HCT116 (cell line): ENCODE measurements at regions not wholly inside any gene's neighbourhood (a gene's known extent, or its start where the extent isn't known, plus 50 kb on each side); places are given as distances from the start of the nearest gene placed in this dataset.

Experiments
- ATAC-seq: fragments of 200-7000 bp; cut with Tn5 transposase; 2 replicates; pipeline ENCODE4 v1.9.1; 2020; ENCODE audit warnings: mild to moderate bottlenecking, moderate library complexity
- BruUV-seq: library from RNA; stranded (reverse); fragments of 400-500 nt; replicated peaks from 2 replicates; lab custom pipeline; 2021; lab: Mats Ljungman, UMichigan
- CTCF ChIA-PET: fragments of 300-600 bp; sonication (Branson Sonifier 250); formaldehyde crosslinking; loops from one replicate; lab custom pipeline; 2021; ENCODE audit warnings: antibody characterized with exemption; lab: Charles Lee
- POLR2A ChIA-PET: fragments of 300-600, 350-600 bp; sonication (Branson Sonifier 250); formaldehyde crosslinking; loops from one replicate; lab custom pipeline; 2021; ENCODE audit warnings: antibody characterized with exemption; lab: Charles Lee
- RAD21 ChIA-PET, 2 experiments: fragments of 300-600 bp; sonication (Branson Sonifier 250); formaldehyde crosslinking; loops; one replicate each; lab custom pipeline; 2023; ENCODE audit warnings: low total read pairs in 2 of 2; ENCODE audit not compliant: uncharacterized antibody in 2 of 2, unreplicated experiment in 2 of 2, low non-redundant PET in 1 of 2; lab: Charles Lee
- DNase-seq: peaks from one replicate; pipeline ENCODE4 v3.0.0-alpha.2; 2010; ENCODE audit warnings: low read depth, low spot score
- H2AFZ ChIP-seq: fragments of 200-600 bp; shearing (Covaris generic), sonication (generic); 2 replicates; pipeline ENCODE4 v1.6.1; 2017; ENCODE audit warnings: low read depth, mixed run types, mixed read lengths, antibody characterized with exemption, low read length; ENCODE audit not compliant: poor library complexity, severe bottlenecking
- H3K27ac ChIP-seq: 2 replicates; pipeline ENCODE4 v1.5.1; 2012; ENCODE audit warnings: low read depth, low read length
- H3K27me3 ChIP-seq: fragments of 200-600 bp; sonication (generic); 2 replicates; pipeline ENCODE4 v1.6.1; 2016; ENCODE audit warnings: mixed run types, low read length, mixed read lengths; ENCODE audit not compliant: insufficient read depth
- H3K36me3 ChIP-seq, 2 experiments: fragments of 200-500 bp in 1 of 2; fragments of 200-600 bp in 1 of 2; sonication (Bioruptor generic) in 1 of 2; sonication (generic) in 1 of 2; 2 replicates each; pipeline versions ENCODE4 v1.5.1 to v1.6.1; 2014 to 2016; ENCODE audit warnings: low read length in 2 of 2, inconsistent platforms in 1 of 2, mixed read lengths in 1 of 2, mixed run types in 1 of 2; ENCODE audit not compliant: insufficient read depth in 2 of 2, control insufficient read depth in 1 of 2
- H3K4me1 ChIP-seq, 2 experiments: fragments of 200-600 bp in 1 of 2; sonication (generic) in 1 of 2; 2 replicates each; pipeline versions ENCODE4 v1.5.1 to v1.6.1; 2012 to 2017; ENCODE audit warnings: low read length in 2 of 2, inconsistent platforms in 1 of 2, mild to moderate bottlenecking in 1 of 2, mixed read lengths in 1 of 2, mixed run types in 1 of 2, moderate library complexity in 1 of 2; ENCODE audit not compliant: insufficient read depth in 2 of 2, control insufficient read depth in 1 of 2
- H3K4me2 ChIP-seq: fragments of 200-600 bp; sonication (generic); 2 replicates; pipeline ENCODE4 v1.6.1; 2017; ENCODE audit warnings: mixed run types, low read length, mixed read lengths
- H3K4me3 ChIP-seq, 2 experiments: fragments of 200-600 bp in 1 of 2; sonication (generic) in 1 of 2; replicated peaks in 1 of 2; 2 replicates each; pipeline ENCODE4 v1.5.1; 2011 to 2016; ENCODE audit warnings: low read length in 2 of 2, control low read depth in 1 of 2, low read depth in 1 of 2, mild to moderate bottlenecking in 1 of 2, mixed read lengths in 1 of 2, mixed run types in 1 of 2
- H3K79me2 ChIP-seq: fragments of 200-600 bp; sonication (generic); 2 replicates; pipeline ENCODE4 v1.6.1; 2017; ENCODE audit warnings: mild to moderate bottlenecking, mixed run types, low read length, moderate library complexity, mixed read lengths; ENCODE audit not compliant: insufficient read depth
- H3K9ac ChIP-seq: fragments of 200-600 bp; sonication (generic); 2 replicates; pipeline ENCODE4 v1.6.1; 2016; ENCODE audit warnings: low read length, mixed read lengths
- H3K9me2 ChIP-seq: fragments of 200-600 bp; sonication (generic), shearing (Covaris generic); 2 replicates; pipeline ENCODE4 v1.6.1; 2017; ENCODE audit warnings: mixed run types, mild to moderate bottlenecking, moderate library complexity; ENCODE audit not compliant: insufficient read depth
- H3K9me3 ChIP-seq, 2 experiments: fragments of 200-500 bp in 1 of 2; fragments of 200-600 bp in 1 of 2; sonication (Bioruptor generic) in 1 of 2; sonication (generic) in 1 of 2; 2 replicates each; pipeline ENCODE4 v1.6.1; 2014 to 2017; ENCODE audit warnings: low read length in 2 of 2, mixed read lengths in 2 of 2, inconsistent platforms in 1 of 2, low read depth in 1 of 2, mild to moderate bottlenecking in 1 of 2, mixed run types in 1 of 2, moderate library complexity in 1 of 2; ENCODE audit not compliant: control insufficient read depth in 1 of 2, insufficient read depth in 1 of 2
- H4K20me1 ChIP-seq: fragments of 200-600 bp; sonication (generic), shearing (Covaris generic); 2 replicates; pipeline ENCODE4 v1.6.1; 2017; ENCODE audit warnings: mixed run types, mild to moderate bottlenecking, moderate library complexity; ENCODE audit not compliant: insufficient read depth
- CEBPB ChIP-seq: IDR thresholded peaks from 2 replicates; pipeline ENCODE4 v1.6.1; 2012; ENCODE audit warnings: low read depth
- FOSL1 ChIP-seq: IDR thresholded peaks from 2 replicates; pipeline ENCODE4 v1.6.1; 2012; ENCODE audit warnings: low read depth
- POLR2AphosphoS5 ChIP-seq: IDR thresholded peaks from 2 replicates; pipeline ENCODE4 v1.6.1; 2011; ENCODE audit warnings: mild to moderate bottlenecking, low read depth, low read length, moderate library complexity
- SP1 ChIP-seq: IDR thresholded peaks from 2 replicates; pipeline ENCODE4 v1.6.1; 2012; ENCODE audit warnings: low read depth
- TCF7L2 ChIP-seq: IDR thresholded peaks from 2 replicates; pipeline ENCODE4 v1.7.0; 2011; ENCODE audit warnings: borderline replicate concordance, inconsistent platforms; ENCODE audit not compliant: insufficient read depth, insufficient read length; ENCODE audit errors: extremely low read depth
- YY1 ChIP-seq: IDR thresholded peaks from 2 replicates; pipeline ENCODE4 v1.6.1; 2011; ENCODE audit warnings: low read length, low read depth, moderate library complexity, mild to moderate bottlenecking; ENCODE audit not compliant: insufficient replicate concordance; ENCODE audit errors: extremely low read depth
- ZFX ChIP-seq: fragments of 450-650 bp; IDR thresholded peaks from 2 replicates; pipeline ENCODE4 v1.6.1; 2017
- intact Hi-C: fragments of 100-400 bp; cut with micrococcal nuclease; formaldehyde crosslinking; loops from 2 replicates; pipeline ENCODE4 v1.10.0; 2022
- TF ChIP-seq, protein P1 (sequence below): IDR thresholded peaks from 2 replicates; pipeline ENCODE4 v1.6.1; 2011; ENCODE audit warnings: mild to moderate bottlenecking, low read length, moderate library complexity; ENCODE audit not compliant: insufficient replicate concordance; ENCODE audit errors: extremely low read depth
- TF ChIP-seq, protein P2 (sequence below): IDR thresholded peaks from 2 replicates; pipeline ENCODE4 v1.6.1; 2012
- TF ChIP-seq, protein P3 (sequence below): IDR thresholded peaks from 2 replicates; pipeline ENCODE4 v1.6.1; 2012; ENCODE audit warnings: low read depth

DNA sequence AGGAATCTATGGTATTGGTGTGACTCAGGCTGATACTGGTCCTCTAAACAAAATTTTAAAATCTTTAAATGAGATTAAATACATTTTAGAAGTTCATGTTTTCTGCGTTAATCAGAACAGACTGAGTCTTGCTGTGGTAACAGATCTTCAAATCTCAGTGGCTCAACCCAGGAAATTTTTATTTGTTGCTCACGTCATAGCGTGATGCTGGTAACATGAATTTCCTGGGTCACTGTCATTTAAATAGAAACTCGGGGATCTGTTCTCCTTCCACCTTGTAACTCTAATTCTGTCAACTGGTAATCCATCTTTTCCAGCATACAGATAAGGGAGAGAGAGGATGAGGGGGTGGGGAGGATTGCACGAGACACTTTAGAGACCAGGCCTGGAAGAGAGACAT is 90.0 kb downstream of the CDC42EP3 start:
- Histone ChIP-seq H3K27me3 (no peaks in the 10 kb centered on the region), H3K27ac (no peak overlapping the region), H3K36me3 (no peaks in the 10 kb centered on the region), H2AFZ (no peak overlapping the region), H3K9ac (no peak overlapping the region), H3K79me2 (no peaks in the 10 kb centered on the region), H3K4me1 (peaks cover 24 to 32% of the 10 kb centered on the region in 2 experiments), H3K4me2 (no peak overlapping the region), H3K9me2 (no peaks in the 10 kb centered on the region), H4K20me1 (no peaks in the 10 kb centered on the region), H3K4me3 (no peak overlapping the region), H3K9me3 (peaks cover 0 to 5% of the 10 kb centered on the region in 2 experiments; a peak in 1 of 4 replicates)
- ChIA-PET POLR2A (no interaction called here), CTCF (no interaction called here), RAD21 (no interaction called here)
- TF ChIP-seq CEBPB = no peak
- TF ChIP-seq, protein P1, sequence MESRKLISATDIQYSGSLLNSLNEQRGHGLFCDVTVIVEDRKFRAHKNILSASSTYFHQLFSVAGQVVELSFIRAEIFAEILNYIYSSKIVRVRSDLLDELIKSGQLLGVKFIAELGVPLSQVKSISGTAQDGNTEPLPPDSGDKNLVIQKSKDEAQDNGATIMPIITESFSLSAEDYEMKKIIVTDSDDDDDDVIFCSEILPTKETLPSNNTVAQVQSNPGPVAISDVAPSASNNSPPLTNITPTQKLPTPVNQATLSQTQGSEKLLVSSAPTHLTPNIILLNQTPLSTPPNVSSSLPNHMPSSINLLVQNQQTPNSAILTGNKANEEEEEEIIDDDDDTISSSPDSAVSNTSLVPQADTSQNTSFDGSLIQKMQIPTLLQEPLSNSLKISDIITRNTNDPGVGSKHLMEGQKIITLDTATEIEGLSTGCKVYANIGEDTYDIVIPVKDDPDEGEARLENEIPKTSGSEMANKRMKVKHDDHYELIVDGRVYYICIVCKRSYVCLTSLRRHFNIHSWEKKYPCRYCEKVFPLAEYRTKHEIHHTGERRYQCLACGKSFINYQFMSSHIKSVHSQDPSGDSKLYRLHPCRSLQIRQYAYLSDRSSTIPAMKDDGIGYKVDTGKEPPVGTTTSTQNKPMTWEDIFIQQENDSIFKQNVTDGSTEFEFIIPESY = no peak
- no peak for TF ChIP-seq TCF7L2
- intact Hi-C loops = no loop called here
- DNase-seq (no peak), ATAC-seq (no peak)
- no TSS peak for BruUV-seq

DNA sequence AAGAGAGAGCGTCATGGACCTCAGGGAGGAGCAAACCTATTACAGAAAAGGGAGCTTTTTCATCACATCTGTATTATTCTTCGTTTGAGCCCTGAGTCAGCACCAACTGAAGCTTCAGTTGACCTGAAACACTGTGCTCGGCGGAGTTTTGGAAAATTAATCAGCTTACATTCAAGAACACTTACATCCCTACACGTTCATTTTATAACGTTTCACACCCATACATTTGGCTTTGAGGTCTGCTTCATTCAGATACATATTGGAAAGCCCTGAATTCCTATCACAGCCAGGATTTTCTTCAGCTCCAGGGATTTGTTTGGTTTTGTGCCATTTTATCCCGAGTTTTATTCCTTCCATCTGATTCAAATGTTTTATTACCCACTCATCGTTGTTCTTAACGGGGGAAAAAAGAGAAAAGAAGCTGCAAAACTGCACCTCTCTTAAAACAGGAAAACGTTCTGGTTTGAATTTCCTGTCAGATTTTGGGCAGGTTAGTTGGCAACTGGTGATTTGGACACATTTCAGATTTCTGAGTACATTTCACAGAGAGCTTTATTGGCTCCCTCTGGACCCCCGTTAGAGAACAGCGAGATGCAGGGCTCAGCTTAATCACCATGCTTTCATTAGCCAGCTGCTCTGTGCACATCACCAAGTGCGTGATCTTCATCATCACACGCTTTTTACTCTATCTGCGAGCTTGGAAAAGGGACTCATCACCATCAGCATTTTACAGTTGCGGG is 88.8 kb downstream of the CDC42EP3 start:
- RAD21 ChIA-PET = no interaction called here
- peaks cover 36 to 45% of the 10 kb centered on the region in 2 experiments for H3K4me1 ChIP-seq
- H2AFZ ChIP-seq = no peak overlapping the region
- intact Hi-C loops = no loop called here
- POLR2A ChIA-PET = no interaction called here
- H3K79me2 ChIP-seq = no peaks in the 10 kb centered on the region
- no peaks in the 10 kb centered on the region for H3K27me3 ChIP-seq
- no peak overlapping the region for H3K4me2 ChIP-seq
- CTCF ChIA-PET = no interaction called here
- no peaks in the 10 kb centered on the region for H3K9me2 ChIP-seq
- no peak overlapping the region for H3K9ac ChIP-seq
- BruUV-seq = no TSS peak
- H3K36me3 ChIP-seq = no peaks in the 10 kb centered on the region
- H3K27ac ChIP-seq = no peak overlapping the region
- H3K9me3 ChIP-seq = peaks cover 0 to 5% of the 10 kb centered on the region in 2 experiments; a peak in 1 of 4 replicates
- no peak overlapping the region for H3K4me3 ChIP-seq
- ATAC-seq (no peak), DNase-seq (no peak)
- H4K20me1 ChIP-seq = no peaks in the 10 kb centered on the region
- TF ChIP-seq, protein P1 = no peak
- TF ChIP-seq YY1 (no peak), ZFX (no peak), TCF7L2 (no peak), SP1 (no peak), FOSL1 (no peak), POLR2AphosphoS5 (no peak)
- TF ChIP-seq, protein P2, sequence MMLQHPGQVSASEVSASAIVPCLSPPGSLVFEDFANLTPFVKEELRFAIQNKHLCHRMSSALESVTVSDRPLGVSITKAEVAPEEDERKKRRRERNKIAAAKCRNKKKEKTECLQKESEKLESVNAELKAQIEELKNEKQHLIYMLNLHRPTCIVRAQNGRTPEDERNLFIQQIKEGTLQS = no peak
- TF ChIP-seq, protein P3, sequence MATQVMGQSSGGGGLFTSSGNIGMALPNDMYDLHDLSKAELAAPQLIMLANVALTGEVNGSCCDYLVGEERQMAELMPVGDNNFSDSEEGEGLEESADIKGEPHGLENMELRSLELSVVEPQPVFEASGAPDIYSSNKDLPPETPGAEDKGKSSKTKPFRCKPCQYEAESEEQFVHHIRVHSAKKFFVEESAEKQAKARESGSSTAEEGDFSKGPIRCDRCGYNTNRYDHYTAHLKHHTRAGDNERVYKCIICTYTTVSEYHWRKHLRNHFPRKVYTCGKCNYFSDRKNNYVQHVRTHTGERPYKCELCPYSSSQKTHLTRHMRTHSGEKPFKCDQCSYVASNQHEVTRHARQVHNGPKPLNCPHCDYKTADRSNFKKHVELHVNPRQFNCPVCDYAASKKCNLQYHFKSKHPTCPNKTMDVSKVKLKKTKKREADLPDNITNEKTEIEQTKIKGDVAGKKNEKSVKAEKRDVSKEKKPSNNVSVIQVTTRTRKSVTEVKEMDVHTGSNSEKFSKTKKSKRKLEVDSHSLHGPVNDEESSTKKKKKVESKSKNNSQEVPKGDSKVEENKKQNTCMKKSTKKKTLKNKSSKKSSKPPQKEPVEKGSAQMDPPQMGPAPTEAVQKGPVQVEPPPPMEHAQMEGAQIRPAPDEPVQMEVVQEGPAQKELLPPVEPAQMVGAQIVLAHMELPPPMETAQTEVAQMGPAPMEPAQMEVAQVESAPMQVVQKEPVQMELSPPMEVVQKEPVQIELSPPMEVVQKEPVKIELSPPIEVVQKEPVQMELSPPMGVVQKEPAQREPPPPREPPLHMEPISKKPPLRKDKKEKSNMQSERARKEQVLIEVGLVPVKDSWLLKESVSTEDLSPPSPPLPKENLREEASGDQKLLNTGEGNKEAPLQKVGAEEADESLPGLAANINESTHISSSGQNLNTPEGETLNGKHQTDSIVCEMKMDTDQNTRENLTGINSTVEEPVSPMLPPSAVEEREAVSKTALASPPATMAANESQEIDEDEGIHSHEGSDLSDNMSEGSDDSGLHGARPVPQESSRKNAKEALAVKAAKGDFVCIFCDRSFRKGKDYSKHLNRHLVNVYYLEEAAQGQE = no peak
